ENCODE measurements at regions not wholly inside any gene's neighbourhood (a gene's known extent, or its start where the extent isn't known, plus 50 kb on each side); places are given as distances from the start of the nearest gene placed in this dataset.

DNA sequence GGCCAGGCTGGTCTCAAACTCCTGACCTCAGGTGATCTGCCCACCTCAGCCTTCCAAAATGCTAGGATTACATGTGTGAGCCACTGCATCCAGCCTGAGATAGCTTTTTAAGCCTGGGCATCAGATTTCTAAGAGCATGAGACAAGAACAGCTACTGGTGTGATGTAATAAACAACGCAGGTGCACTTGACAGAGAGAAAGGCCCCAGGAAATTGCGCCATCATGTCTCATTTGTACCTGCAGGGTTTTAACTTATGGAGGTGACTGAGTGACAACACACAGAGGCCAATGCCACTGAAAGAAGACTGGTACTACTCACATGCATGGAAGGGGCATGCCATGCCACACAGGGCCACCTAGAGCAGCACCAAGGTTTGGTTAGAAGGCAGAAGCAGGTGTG is 209.4 kb downstream of the SP3 start:
- TF ChIP-seq, protein P1, sequence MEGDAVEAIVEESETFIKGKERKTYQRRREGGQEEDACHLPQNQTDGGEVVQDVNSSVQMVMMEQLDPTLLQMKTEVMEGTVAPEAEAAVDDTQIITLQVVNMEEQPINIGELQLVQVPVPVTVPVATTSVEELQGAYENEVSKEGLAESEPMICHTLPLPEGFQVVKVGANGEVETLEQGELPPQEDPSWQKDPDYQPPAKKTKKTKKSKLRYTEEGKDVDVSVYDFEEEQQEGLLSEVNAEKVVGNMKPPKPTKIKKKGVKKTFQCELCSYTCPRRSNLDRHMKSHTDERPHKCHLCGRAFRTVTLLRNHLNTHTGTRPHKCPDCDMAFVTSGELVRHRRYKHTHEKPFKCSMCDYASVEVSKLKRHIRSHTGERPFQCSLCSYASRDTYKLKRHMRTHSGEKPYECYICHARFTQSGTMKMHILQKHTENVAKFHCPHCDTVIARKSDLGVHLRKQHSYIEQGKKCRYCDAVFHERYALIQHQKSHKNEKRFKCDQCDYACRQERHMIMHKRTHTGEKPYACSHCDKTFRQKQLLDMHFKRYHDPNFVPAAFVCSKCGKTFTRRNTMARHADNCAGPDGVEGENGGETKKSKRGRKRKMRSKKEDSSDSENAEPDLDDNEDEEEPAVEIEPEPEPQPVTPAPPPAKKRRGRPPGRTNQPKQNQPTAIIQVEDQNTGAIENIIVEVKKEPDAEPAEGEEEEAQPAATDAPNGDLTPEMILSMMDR (IDR thresholded peaks at IDR 0.05) = no peak
- TF ChIP-seq POLR2A (IDR thresholded peaks at IDR 0.05) = no peak

Data from right lobe of liver (tissue), 4 donors.